HCT116 (cell line): ENCODE measurements at regions not wholly inside any gene's neighbourhood (a gene's known extent, or its start where the extent isn't known, plus 50 kb on each side); places are given as distances from the start of the nearest gene placed in this dataset.
"Not testable (repeated sequence)": the region's sequence is repeated elsewhere in the genome, so short reads cannot be mapped to it uniquely, and the experiment has no call there.

Experiments used
- ATAC-seq: fragments of 200-7000 bp; cut with Tn5 transposase; 2 replicates; pipeline ENCODE4 v1.9.1; 2020; ENCODE audit warnings: mild to moderate bottlenecking, moderate library complexity
- BruUV-seq: library from RNA; stranded (reverse); fragments of 400-500 nt; replicated peaks from 2 replicates; lab custom pipeline; 2021; lab: Mats Ljungman, UMichigan
- CTCF ChIA-PET: fragments of 300-600 bp; sonication (Branson Sonifier 250); formaldehyde crosslinking; loops from one replicate; lab custom pipeline; 2021; ENCODE audit warnings: antibody characterized with exemption; lab: Charles Lee
- POLR2A ChIA-PET: fragments of 300-600, 350-600 bp; sonication (Branson Sonifier 250); formaldehyde crosslinking; loops from one replicate; lab custom pipeline; 2021; ENCODE audit warnings: antibody characterized with exemption; lab: Charles Lee
- RAD21 ChIA-PET, 2 experiments: fragments of 300-600 bp; sonication (Branson Sonifier 250); formaldehyde crosslinking; loops; one replicate each; lab custom pipeline; 2023; ENCODE audit warnings: low total read pairs in 2 of 2; ENCODE audit not compliant: uncharacterized antibody in 2 of 2, unreplicated experiment in 2 of 2, low non-redundant PET in 1 of 2; lab: Charles Lee
- DNase-seq: peaks from one replicate; pipeline ENCODE4 v3.0.0-alpha.2; 2010; ENCODE audit warnings: low read depth, low spot score
- H2AFZ ChIP-seq: fragments of 200-600 bp; shearing (Covaris generic), sonication (generic); 2 replicates; pipeline ENCODE4 v1.6.1; 2017; ENCODE audit warnings: low read depth, mixed run types, mixed read lengths, antibody characterized with exemption, low read length; ENCODE audit not compliant: poor library complexity, severe bottlenecking
- H3K27ac ChIP-seq: 2 replicates; pipeline ENCODE4 v1.5.1; 2012; ENCODE audit warnings: low read depth, low read length
- H3K27me3 ChIP-seq: fragments of 200-600 bp; sonication (generic); 2 replicates; pipeline ENCODE4 v1.6.1; 2016; ENCODE audit warnings: mixed run types, low read length, mixed read lengths; ENCODE audit not compliant: insufficient read depth
- H3K36me3 ChIP-seq, 2 experiments: fragments of 200-500 bp in 1 of 2; fragments of 200-600 bp in 1 of 2; sonication (Bioruptor generic) in 1 of 2; sonication (generic) in 1 of 2; 2 replicates each; pipeline versions ENCODE4 v1.5.1 to v1.6.1; 2014 to 2016; ENCODE audit warnings: low read length in 2 of 2, inconsistent platforms in 1 of 2, mixed read lengths in 1 of 2, mixed run types in 1 of 2; ENCODE audit not compliant: insufficient read depth in 2 of 2, control insufficient read depth in 1 of 2
- H3K4me1 ChIP-seq, 2 experiments: fragments of 200-600 bp in 1 of 2; sonication (generic) in 1 of 2; 2 replicates each; pipeline versions ENCODE4 v1.5.1 to v1.6.1; 2012 to 2017; ENCODE audit warnings: low read length in 2 of 2, inconsistent platforms in 1 of 2, mild to moderate bottlenecking in 1 of 2, mixed read lengths in 1 of 2, mixed run types in 1 of 2, moderate library complexity in 1 of 2; ENCODE audit not compliant: insufficient read depth in 2 of 2, control insufficient read depth in 1 of 2
- H3K4me2 ChIP-seq: fragments of 200-600 bp; sonication (generic); 2 replicates; pipeline ENCODE4 v1.6.1; 2017; ENCODE audit warnings: mixed run types, low read length, mixed read lengths
- H3K4me3 ChIP-seq, 2 experiments: fragments of 200-600 bp in 1 of 2; sonication (generic) in 1 of 2; replicated peaks in 1 of 2; 2 replicates each; pipeline ENCODE4 v1.5.1; 2011 to 2016; ENCODE audit warnings: low read length in 2 of 2, control low read depth in 1 of 2, low read depth in 1 of 2, mild to moderate bottlenecking in 1 of 2, mixed read lengths in 1 of 2, mixed run types in 1 of 2
- H3K79me2 ChIP-seq: fragments of 200-600 bp; sonication (generic); 2 replicates; pipeline ENCODE4 v1.6.1; 2017; ENCODE audit warnings: mild to moderate bottlenecking, mixed run types, low read length, moderate library complexity, mixed read lengths; ENCODE audit not compliant: insufficient read depth
- H3K9ac ChIP-seq: fragments of 200-600 bp; sonication (generic); 2 replicates; pipeline ENCODE4 v1.6.1; 2016; ENCODE audit warnings: low read length, mixed read lengths
- H3K9me2 ChIP-seq: fragments of 200-600 bp; sonication (generic), shearing (Covaris generic); 2 replicates; pipeline ENCODE4 v1.6.1; 2017; ENCODE audit warnings: mixed run types, mild to moderate bottlenecking, moderate library complexity; ENCODE audit not compliant: insufficient read depth
- H3K9me3 ChIP-seq, 2 experiments: fragments of 200-500 bp in 1 of 2; fragments of 200-600 bp in 1 of 2; sonication (Bioruptor generic) in 1 of 2; sonication (generic) in 1 of 2; 2 replicates each; pipeline ENCODE4 v1.6.1; 2014 to 2017; ENCODE audit warnings: low read length in 2 of 2, mixed read lengths in 2 of 2, inconsistent platforms in 1 of 2, low read depth in 1 of 2, mild to moderate bottlenecking in 1 of 2, mixed run types in 1 of 2, moderate library complexity in 1 of 2; ENCODE audit not compliant: control insufficient read depth in 1 of 2, insufficient read depth in 1 of 2
- H4K20me1 ChIP-seq: fragments of 200-600 bp; sonication (generic), shearing (Covaris generic); 2 replicates; pipeline ENCODE4 v1.6.1; 2017; ENCODE audit warnings: mixed run types, mild to moderate bottlenecking, moderate library complexity; ENCODE audit not compliant: insufficient read depth
- intact Hi-C: fragments of 100-400 bp; cut with micrococcal nuclease; formaldehyde crosslinking; loops from 2 replicates; pipeline ENCODE4 v1.10.0; 2022

GRCh38 chr15:30489237-30489636, 62.6 kb upstream of the GOLGA8Q start:
- DNase-seq, H3K4me1 ChIP-seq, POLR2A ChIA-PET, H3K9me3 ChIP-seq, H3K79me2 ChIP-seq, H2AFZ ChIP-seq, CTCF ChIA-PET, H3K27ac ChIP-seq, H3K4me3 ChIP-seq, intact Hi-C loops, H3K27me3 ChIP-seq, H3K9me2 ChIP-seq, H4K20me1 ChIP-seq, BruUV-seq, H3K36me3 ChIP-seq, RAD21 ChIA-PET, H3K4me2 ChIP-seq, ATAC-seq, H3K9ac ChIP-seq: not testable (repeated sequence)

- H3K4me3 ChIP-seq, H3K4me1 ChIP-seq, H3K27ac ChIP-seq, H3K9me2 ChIP-seq, H4K20me1 ChIP-seq, H3K36me3 ChIP-seq, ATAC-seq, H3K79me2 ChIP-seq, POLR2A ChIA-PET, RAD21 ChIA-PET, H3K27me3 ChIP-seq, H3K4me2 ChIP-seq, CTCF ChIA-PET, DNase-seq, H2AFZ ChIP-seq, H3K9ac ChIP-seq, intact Hi-C loops, H3K9me3 ChIP-seq, BruUV-seq: not testable (repeated sequence)
Observed at GRCh38 chr15:30490334-30490733, 61.5 kb upstream of the GOLGA8Q start.

DNA sequence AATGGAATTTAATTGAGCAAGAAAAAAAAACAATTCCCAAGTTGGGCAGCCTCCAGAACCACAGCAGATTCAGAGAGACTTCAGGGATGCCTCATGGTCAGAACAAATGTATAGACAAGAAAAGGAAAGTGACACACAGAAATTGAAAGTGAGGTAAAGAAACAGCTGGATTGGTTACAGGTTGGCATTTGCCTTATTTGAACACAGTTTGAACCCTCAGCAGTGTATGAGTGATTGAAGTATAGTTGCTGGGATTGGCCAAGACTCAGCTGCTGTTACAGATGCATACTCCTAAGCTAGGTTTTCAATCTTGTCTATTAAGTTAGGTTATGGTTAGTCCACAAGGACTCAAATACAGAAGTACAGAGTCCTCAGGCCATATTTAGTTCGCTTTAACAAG, 57.9 kb upstream of the GOLGA8Q start:
- H3K4me1 ChIP-seq, H3K4me3 ChIP-seq, H3K9ac ChIP-seq, H3K27ac ChIP-seq, H2AFZ ChIP-seq, intact Hi-C loops, H3K4me2 ChIP-seq, H3K79me2 ChIP-seq, CTCF ChIA-PET, ATAC-seq, RAD21 ChIA-PET, BruUV-seq, H3K27me3 ChIP-seq, H4K20me1 ChIP-seq, DNase-seq, H3K9me2 ChIP-seq, POLR2A ChIA-PET, H3K9me3 ChIP-seq, H3K36me3 ChIP-seq: not testable (repeated sequence)

DNA sequence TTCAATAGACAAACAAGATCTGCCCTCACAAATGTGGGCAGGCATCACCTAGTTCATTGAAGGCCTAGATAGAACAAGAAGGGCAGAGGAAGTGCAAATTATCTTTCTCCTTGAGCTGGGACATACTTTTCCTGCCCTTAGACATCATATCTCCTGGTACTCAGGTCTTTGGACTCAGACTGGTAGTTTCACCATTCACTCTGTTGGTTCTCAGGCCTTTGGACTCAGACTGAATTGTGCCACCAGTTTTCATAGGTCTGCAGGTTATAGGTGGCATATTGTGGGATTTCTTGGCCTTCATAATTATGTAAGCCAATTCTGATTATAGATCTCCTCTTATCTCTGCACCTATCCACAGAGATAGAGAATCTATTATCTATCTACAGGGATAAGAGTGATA, 54.6 kb upstream of the GOLGA8Q start:
- ATAC-seq, POLR2A ChIA-PET, H3K9ac ChIP-seq, CTCF ChIA-PET, H3K9me2 ChIP-seq, H2AFZ ChIP-seq, H4K20me1 ChIP-seq, BruUV-seq, H3K36me3 ChIP-seq, H3K27ac ChIP-seq, DNase-seq, H3K27me3 ChIP-seq, intact Hi-C loops, H3K4me1 ChIP-seq, H3K79me2 ChIP-seq, H3K9me3 ChIP-seq, RAD21 ChIA-PET, H3K4me2 ChIP-seq, H3K4me3 ChIP-seq: not testable (repeated sequence)

- H3K9ac ChIP-seq, POLR2A ChIA-PET, H3K4me3 ChIP-seq, CTCF ChIA-PET, H3K9me2 ChIP-seq, H3K36me3 ChIP-seq, H4K20me1 ChIP-seq, H3K27me3 ChIP-seq, H2AFZ ChIP-seq, H3K4me2 ChIP-seq, H3K4me1 ChIP-seq, H3K9me3 ChIP-seq, BruUV-seq, H3K79me2 ChIP-seq, RAD21 ChIA-PET, ATAC-seq, H3K27ac ChIP-seq, DNase-seq, intact Hi-C loops: not testable (repeated sequence)
Observed at GRCh38 chr15:30499233-30499632, 52.6 kb upstream of the GOLGA8Q start.
